ENCODE measurements at regions not wholly inside any gene's neighbourhood (a gene's known extent, or its start where the extent isn't known, plus 50 kb on each side); places are given as distances from the start of the nearest gene placed in this dataset.

DNA sequence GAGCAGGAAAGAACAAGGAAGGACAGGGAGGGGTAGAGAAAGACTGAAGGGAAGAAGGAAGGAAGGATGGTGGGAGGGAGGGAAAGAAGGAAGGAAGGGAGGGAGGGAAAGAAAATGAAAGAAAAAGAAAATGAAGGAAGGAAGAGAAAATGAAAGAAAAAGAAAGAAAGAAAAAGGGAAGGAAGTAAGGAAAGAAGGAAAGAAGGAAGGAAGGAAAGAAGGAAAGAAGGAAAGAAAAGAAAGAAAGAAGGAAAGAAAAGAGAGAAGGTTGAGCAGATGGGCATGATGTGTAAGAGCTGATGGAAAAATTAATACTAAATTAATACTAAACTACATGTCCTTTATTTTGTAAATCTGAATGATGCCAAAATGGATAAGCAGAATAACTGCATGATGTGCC is 418.3 kb upstream of the CDIN1 start:
- TF ChIP-seq POLR2AphosphoS5 (IDR thresholded peaks at IDR 0.05; ENCODE audit: low read depth, low read length) (no peak), POLR2A (IDR thresholded peaks at IDR 0.05; ENCODE audit: low read depth, low read length) (no peak), TAF1 (IDR thresholded peaks at IDR 0.05; ENCODE audit: borderline replicate concordance, low read depth, low read length) (no peak)
